Fibroblast of lung (primary cell): ENCODE measurements at regions not wholly inside any gene's neighbourhood (a gene's known extent, or its start where the extent isn't known, plus 50 kb on each side); places are given as distances from the start of the nearest gene placed in this dataset.

Experiments
- EZH2 ChIP-seq: IDR thresholded peaks from 2 replicates; pipeline ENCODE4 v1.5.1; 2012; ENCODE audit warnings: low read length, control low read depth, mild to moderate bottlenecking; ENCODE audit errors: missing control alignments
- TF ChIP-seq, protein P1 (sequence below), 2 donors: IDR thresholded peaks in 1 of 2; conservative IDR thresholded peaks in 1 of 2; 1 replicate in 1 of 2; 2 replicates in 1 of 2; pipeline ENCODE4 v1.5.1; 2011 to 2012; ENCODE audit warnings: low read length in 2 of 2, control low read depth in 1 of 2, inconsistent platforms in 1 of 2, low read depth in 1 of 2, mild to moderate bottlenecking in 1 of 2

GRCh38 chr1:244139655-244140054 lies 88.6 kb downstream of the ZBTB18 start:
- TF ChIP-seq, protein P1, sequence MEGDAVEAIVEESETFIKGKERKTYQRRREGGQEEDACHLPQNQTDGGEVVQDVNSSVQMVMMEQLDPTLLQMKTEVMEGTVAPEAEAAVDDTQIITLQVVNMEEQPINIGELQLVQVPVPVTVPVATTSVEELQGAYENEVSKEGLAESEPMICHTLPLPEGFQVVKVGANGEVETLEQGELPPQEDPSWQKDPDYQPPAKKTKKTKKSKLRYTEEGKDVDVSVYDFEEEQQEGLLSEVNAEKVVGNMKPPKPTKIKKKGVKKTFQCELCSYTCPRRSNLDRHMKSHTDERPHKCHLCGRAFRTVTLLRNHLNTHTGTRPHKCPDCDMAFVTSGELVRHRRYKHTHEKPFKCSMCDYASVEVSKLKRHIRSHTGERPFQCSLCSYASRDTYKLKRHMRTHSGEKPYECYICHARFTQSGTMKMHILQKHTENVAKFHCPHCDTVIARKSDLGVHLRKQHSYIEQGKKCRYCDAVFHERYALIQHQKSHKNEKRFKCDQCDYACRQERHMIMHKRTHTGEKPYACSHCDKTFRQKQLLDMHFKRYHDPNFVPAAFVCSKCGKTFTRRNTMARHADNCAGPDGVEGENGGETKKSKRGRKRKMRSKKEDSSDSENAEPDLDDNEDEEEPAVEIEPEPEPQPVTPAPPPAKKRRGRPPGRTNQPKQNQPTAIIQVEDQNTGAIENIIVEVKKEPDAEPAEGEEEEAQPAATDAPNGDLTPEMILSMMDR (conservative IDR thresholded peaks at IDR 0.05 in 1 of 2, IDR thresholded peaks at IDR 0.05 in 1 of 2; ENCODE audit: low read depth in 1 of 2, low read length in 2 of 2) = no peak
- no peak for TF ChIP-seq EZH2
